Stomach (tissue), 8 donors: ENCODE measurements at regions not wholly inside any gene's neighbourhood (a gene's known extent, or its start where the extent isn't known, plus 50 kb on each side); places are given as distances from the start of the nearest gene placed in this dataset.

ENCODE experiments used
- DNase-seq, 2 donors: peaks; one replicate each; pipeline versions ENCODE4 v3.0.0 to v3.0.0-alpha.2; 2013 to 2019
- H3K27ac ChIP-seq, 5 donors: fragments of 200-600 bp in 4 of 5; sonication (generic) in 4 of 5; one replicate each; pipeline ENCODE4 v1.5.1; 2013 to 2019; ENCODE audit warnings: mild to moderate bottlenecking in 1 of 5, moderate library complexity in 1 of 5
- H3K27me3 ChIP-seq, 3 donors: fragments of 200-600 bp; sonication (generic); one replicate each; pipeline ENCODE4 v1.5.1; 2017 to 2019; ENCODE audit warnings: mixed run types in 1 of 3
- H3K36me3 ChIP-seq, 4 donors: fragments of 200-600 bp; sonication (generic); 1 replicate in 3 of 4; 2 replicates in 1 of 4; pipeline ENCODE4 v1.5.1; 2016 to 2019
- H3K4me1 ChIP-seq, 4 donors: fragments of 200-600 bp; sonication (generic); one replicate each; pipeline ENCODE4 v1.5.1; 2016 to 2019
- H3K4me3 ChIP-seq, 4 donors: fragments of 200-600 bp; sonication (generic) in 3 of 4; one replicate each; pipeline ENCODE4 v1.5.1; 2016 to 2019; ENCODE audit warnings: mild to moderate bottlenecking in 1 of 4
- H3K9me3 ChIP-seq, 4 donors: fragments of 200-600 bp; sonication (generic); one replicate each; pipeline ENCODE4 v1.5.1; 2016 to 2019
- EP300 ChIP-seq: sonication (generic); formaldehyde crosslinking; IDR thresholded peaks from one replicate; pipeline ENCODE4 v1.6.1; 2017; ENCODE audit warnings: antibody characterized with exemption
- POLR2A ChIP-seq, 4 donors: fragments of 450-650 bp; IDR thresholded peaks; one replicate each; pipeline ENCODE4 v1.6.1; 2016; ENCODE audit warnings: antibody characterized with exemption in 4 of 4, control low read depth in 2 of 4, mild to moderate bottlenecking in 1 of 4, moderate library complexity in 1 of 4
- POLR2AphosphoS5 ChIP-seq, 3 donors: sonication (generic); formaldehyde crosslinking; IDR thresholded peaks; one replicate each; pipeline ENCODE4 v1.6.1; 2016; ENCODE audit warnings: antibody characterized with exemption in 3 of 3
- WGBS, 5 donors: extraction: QIAGEN DNeasy Blood & Tissue Kit in 3 of 5; methylation state at CpG; one replicate each; pipeline versions ENCODE4 v1.1.5 to v1.1.7; 2013 to 2018; 5-methylcytosine and 5-hydroxymethylcytosine counted together
- intact Hi-C: fragments of 100-400 bp; cut with DNase I; formaldehyde crosslinking; loops from one replicate; pipeline ENCODE4 v1.15.1; 2023; ENCODE audit warnings: low total_unique reads
- TF ChIP-seq, protein P1 (sequence below), 7 experiments: fragments of 450-650 bp in 4 of 7; fragments of 200-600 bp in 3 of 7; sonication (generic) in 3 of 7; IDR thresholded peaks; one replicate each; pipeline ENCODE4 v1.5.1; 2016 to 2019; ENCODE audit warnings: antibody characterized with exemption in 7 of 7, control low read depth in 2 of 7, mild to moderate bottlenecking in 1 of 7
- donor health status: healthy with polysubstance abuse.
- donor health status: Bipolar disorder and iron deficiency.
- donor health status: healthy.

DNA sequence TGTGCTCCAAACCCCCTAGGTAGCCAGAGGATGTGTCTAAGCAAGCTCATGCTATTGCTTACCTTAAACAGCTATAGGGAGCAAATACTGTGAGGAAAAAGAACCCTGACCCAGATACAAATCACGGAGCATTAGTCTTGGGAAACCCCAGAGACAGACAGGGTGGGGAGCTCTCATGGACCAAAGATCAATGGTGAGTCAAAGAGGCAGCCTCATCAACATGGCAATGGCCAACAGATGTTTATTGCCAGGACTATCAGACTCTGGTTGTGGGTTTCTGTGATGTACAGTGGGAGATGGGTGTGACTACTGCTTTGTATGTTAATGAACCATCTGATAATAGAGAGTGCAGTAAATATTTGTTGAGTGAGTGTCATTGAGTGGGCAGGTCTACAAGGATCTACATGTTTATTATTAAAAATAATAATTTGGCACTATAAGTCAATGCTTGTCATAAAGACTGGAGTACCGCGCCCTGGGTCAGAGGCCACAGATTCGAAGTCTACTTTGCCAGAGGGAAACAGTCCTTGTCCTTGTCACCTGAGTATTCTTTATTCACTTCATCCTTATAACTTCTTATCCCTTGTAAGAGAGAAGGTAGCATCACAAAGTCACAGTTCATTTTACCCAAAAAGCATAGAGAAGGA lies 56.5 kb upstream of the RAI14 start:
- no peaks in the 10 kb centered on the region for H3K9me3 ChIP-seq
- intact Hi-C loops: no loop called here
- H3K27ac ChIP-seq: no peak overlapping the region
- no peak overlapping the region for H3K4me3 ChIP-seq
- TF ChIP-seq POLR2A (IDR thresholded peaks at IDR 0.05) (no peak), EP300 (no peak), POLR2AphosphoS5 (IDR thresholded peaks at IDR 0.05) (no peak)
- TF ChIP-seq, protein P1, sequence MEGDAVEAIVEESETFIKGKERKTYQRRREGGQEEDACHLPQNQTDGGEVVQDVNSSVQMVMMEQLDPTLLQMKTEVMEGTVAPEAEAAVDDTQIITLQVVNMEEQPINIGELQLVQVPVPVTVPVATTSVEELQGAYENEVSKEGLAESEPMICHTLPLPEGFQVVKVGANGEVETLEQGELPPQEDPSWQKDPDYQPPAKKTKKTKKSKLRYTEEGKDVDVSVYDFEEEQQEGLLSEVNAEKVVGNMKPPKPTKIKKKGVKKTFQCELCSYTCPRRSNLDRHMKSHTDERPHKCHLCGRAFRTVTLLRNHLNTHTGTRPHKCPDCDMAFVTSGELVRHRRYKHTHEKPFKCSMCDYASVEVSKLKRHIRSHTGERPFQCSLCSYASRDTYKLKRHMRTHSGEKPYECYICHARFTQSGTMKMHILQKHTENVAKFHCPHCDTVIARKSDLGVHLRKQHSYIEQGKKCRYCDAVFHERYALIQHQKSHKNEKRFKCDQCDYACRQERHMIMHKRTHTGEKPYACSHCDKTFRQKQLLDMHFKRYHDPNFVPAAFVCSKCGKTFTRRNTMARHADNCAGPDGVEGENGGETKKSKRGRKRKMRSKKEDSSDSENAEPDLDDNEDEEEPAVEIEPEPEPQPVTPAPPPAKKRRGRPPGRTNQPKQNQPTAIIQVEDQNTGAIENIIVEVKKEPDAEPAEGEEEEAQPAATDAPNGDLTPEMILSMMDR (IDR thresholded peaks at IDR 0.05): no peak
- DNase-seq: no peak
- H3K4me1 ChIP-seq: peaks cover 0 to 24% (median 13%) of the 10 kb centered on the region in 4 donors
- WGBS, 5 donors: 63 to 90% (median 85%) methylated on average over 4 of the region's 4 CpGs
- H3K27me3 ChIP-seq: no peaks in the 10 kb centered on the region
- no peaks in the 10 kb centered on the region for H3K36me3 ChIP-seq

DNA sequence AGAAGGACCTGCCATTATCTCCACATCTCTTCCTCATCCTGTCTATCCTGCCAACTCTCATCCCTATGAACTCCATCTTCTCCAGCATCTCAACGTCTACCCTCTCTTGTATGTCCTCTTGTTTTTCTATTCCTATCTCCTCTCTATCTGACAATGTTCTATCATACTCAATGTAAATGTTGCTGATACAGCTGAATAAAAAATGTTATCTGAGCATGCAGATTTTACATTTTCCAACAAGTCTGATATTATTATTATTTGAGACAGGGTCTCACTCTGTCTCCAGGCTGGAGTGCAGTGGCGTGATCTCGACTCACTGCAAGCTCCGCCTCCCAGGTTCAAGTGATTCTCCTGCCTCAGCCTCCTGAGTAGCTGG lies 56.0 kb upstream of the RAI14 start:
- no peaks in the 10 kb centered on the region for H3K27me3 ChIP-seq
- no peak overlapping the region for H3K4me3 ChIP-seq
- no peaks in the 10 kb centered on the region for H3K9me3 ChIP-seq
- H3K4me1 ChIP-seq: peaks cover 0 to 24% (median 13%) of the 10 kb centered on the region in 4 donors
- WGBS, 5 donors: 92 to 98% (median 95%) methylated on average over 4 of the region's 4 CpGs
- H3K36me3 ChIP-seq: no peaks in the 10 kb centered on the region
- TF ChIP-seq POLR2AphosphoS5 (IDR thresholded peaks at IDR 0.05) (no peak), POLR2A (IDR thresholded peaks at IDR 0.05) (no peak), EP300 (no peak)
- TF ChIP-seq, protein P1 (IDR thresholded peaks at IDR 0.05): no peak
- DNase-seq: no peak
- intact Hi-C loops: no loop called here
- H3K27ac ChIP-seq: no peak overlapping the region

DNA sequence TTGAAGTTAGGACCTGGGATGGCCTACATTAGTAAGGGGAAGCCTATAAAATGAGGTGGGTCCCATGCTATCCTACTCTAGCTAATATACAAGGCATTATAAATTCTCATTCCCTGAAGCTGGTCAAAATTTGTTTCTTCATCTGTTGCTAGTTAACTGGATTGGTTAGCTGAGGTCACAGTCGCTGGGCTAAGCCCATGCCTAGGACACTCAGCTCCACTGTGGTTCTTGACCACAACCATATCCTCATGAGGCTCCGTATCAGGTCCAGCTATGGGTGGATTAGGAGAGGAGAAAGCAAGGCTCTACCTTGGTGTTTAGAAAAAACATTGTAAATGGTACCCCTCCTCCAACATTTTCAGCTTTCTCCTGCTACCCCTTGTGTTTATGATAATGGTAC lies 52.8 kb upstream of the RAI14 start:
- no peak overlapping the region for H3K4me3 ChIP-seq
- H3K27me3 ChIP-seq: no peaks in the 10 kb centered on the region
- TF ChIP-seq POLR2AphosphoS5 (IDR thresholded peaks at IDR 0.05) (no peak), POLR2A (IDR thresholded peaks at IDR 0.05) (no peak), EP300 (no peak)
- TF ChIP-seq, protein P1 (IDR thresholded peaks at IDR 0.05): no peak
- intact Hi-C loops: no loop called here
- H3K9me3 ChIP-seq: no peaks in the 10 kb centered on the region
- no peak overlapping the region for H3K27ac ChIP-seq
- peaks cover 0 to 9% (median 7%) of the 10 kb centered on the region in 4 donors for H3K4me1 ChIP-seq
- H3K36me3 ChIP-seq: no peaks in the 10 kb centered on the region
- no peak for DNase-seq
- WGBS, 5 donors: 92 to 98% (median 96%) methylated on average over 2 of the region's 2 CpGs

DNA sequence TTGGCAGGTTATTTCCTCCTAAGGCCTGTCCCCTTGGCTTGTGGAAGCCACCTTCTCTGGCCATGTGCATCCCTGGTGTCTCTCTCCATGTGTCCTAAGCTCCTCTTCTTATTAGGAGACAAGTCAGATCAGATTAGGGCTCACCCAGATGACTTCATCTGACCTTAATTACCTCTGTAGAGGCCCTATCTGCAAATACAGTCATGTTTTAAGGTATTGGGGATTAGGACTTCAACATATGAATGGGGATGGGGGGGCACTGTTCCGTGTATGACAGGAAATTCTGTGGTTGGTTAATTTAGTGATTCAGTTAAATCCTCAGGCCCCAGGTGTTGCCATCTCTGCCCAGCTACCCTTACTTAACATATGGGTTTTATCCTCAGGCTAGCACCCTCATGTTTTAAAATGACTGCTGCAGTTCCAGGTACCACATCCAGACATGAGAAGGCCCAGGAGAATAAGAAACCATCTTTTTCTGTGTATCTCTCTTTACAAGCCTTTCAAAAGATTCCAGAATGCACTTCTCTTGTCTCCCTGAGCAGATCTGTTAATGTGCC lies 51.9 kb upstream of the RAI14 start:
- Histone ChIP-seq H3K36me3 (no peaks in the 10 kb centered on the region), H3K27ac (no peak overlapping the region), H3K4me1 (peaks cover 0 to 11% (median under 1%) of the 10 kb centered on the region in 4 donors), H3K27me3 (no peaks in the 10 kb centered on the region), H3K4me3 (no peak overlapping the region), H3K9me3 (no peaks in the 10 kb centered on the region)
- intact Hi-C loops: no loop called here
- DNase-seq: no peak
- TF ChIP-seq, protein P1 (IDR thresholded peaks at IDR 0.05): no peak
- TF ChIP-seq POLR2A (IDR thresholded peaks at IDR 0.05): no peak
- TF ChIP-seq EP300: no peak
- no peak for TF ChIP-seq POLR2AphosphoS5 (IDR thresholded peaks at IDR 0.05)
- WGBS, 5 donors: 50 to 86% (median 69%) methylated on average over 1 of the region's 1 CpG
